Heart right ventricle (tissue), 16 donors: ENCODE measurements at regions not wholly inside any gene's neighbourhood (a gene's known extent, or its start where the extent isn't known, plus 50 kb on each side); places are given as distances from the start of the nearest gene placed in this dataset.

ENCODE experiments used
- ATAC-seq, 8 donors: fragments of 200-7000 bp; cut with Tn5 transposase; one replicate each; pipeline ENCODE4 v1.9.1; 2020; ENCODE audit warnings: mild to moderate bottlenecking in 8 of 8, moderate library complexity in 8 of 8, moderate number of reproducible peaks in 1 of 8
- DNase-seq, 2 donors: peaks; one replicate each; pipeline ENCODE4 v3.0.0-alpha.2; 2020
- H3K27ac ChIP-seq, 10 donors: fragments of 200-600 bp; sonication (generic) in 2 of 10; one replicate each; pipeline versions ENCODE4 v1.5.0 to v1.8.0; 2020 to 2022; ENCODE audit warnings: mild to moderate bottlenecking in 3 of 10
- H3K27me3 ChIP-seq, 7 donors: fragments of 200-600 bp; one replicate each; pipeline ENCODE4 v1.8.0; 2021 to 2022; ENCODE audit warnings: mild to moderate bottlenecking in 2 of 7
- H3K36me3 ChIP-seq, 9 donors: fragments of 200-600 bp; sonication (generic) in 1 of 9; one replicate each; pipeline versions ENCODE4 v1.5.0 to v1.8.0; 2020 to 2022; ENCODE audit warnings: mild to moderate bottlenecking in 2 of 9
- H3K4me1 ChIP-seq, 9 donors: fragments of 200-600 bp; sonication (generic) in 1 of 9; one replicate each; pipeline versions ENCODE4 v1.5.0 to v1.8.0; 2020 to 2022; ENCODE audit warnings: mild to moderate bottlenecking in 4 of 9
- H3K4me3 ChIP-seq, 10 donors: fragments of 200-600 bp; sonication (generic) in 2 of 10; one replicate each; pipeline versions ENCODE4 v1.5.0 to v1.8.0; 2020 to 2022; ENCODE audit warnings: mild to moderate bottlenecking in 7 of 10, moderate library complexity in 2 of 10
- H3K9me3 ChIP-seq, 11 donors: fragments of 200-600 bp in 10 of 11; sonication (generic) in 2 of 11; one replicate each; pipeline versions ENCODE4 v1.5.0 to v1.8.0; 2013 to 2022; ENCODE audit warnings: mild to moderate bottlenecking in 2 of 11, control low read depth in 1 of 11, moderate library complexity in 1 of 11
- CTCF ChIP-seq, 9 donors: fragments of 200-600 bp; sonication (generic) in 2 of 9; IDR thresholded peaks; one replicate each; pipeline versions ENCODE4 v1.5.0 to v1.8.0; 2021 to 2022; ENCODE audit warnings: antibody characterized with exemption in 9 of 9, mild to moderate bottlenecking in 5 of 9, moderate library complexity in 1 of 9
- WGBS, 2 donors: extraction: QIAGEN DNeasy Blood & Tissue Kit; methylation state at CpG; one replicate each; pipeline ENCODE4 v1.1.7; 2013; ENCODE audit warnings: inconsistent platforms in 1 of 2; 5-methylcytosine and 5-hydroxymethylcytosine counted together
- intact Hi-C, 10 donors: fragments of 100-400 bp; cut with DNase I; formaldehyde crosslinking; loops; one replicate each; pipeline versions ENCODE4 v1.11.1 to v1.14.2; 2022
- donor health status: Arrhythmogenic right ventricular cardiomyopathy.
- donor health status: ischemic (EF 13 %, LVEDD 7.1; RV severe dilation, severe dysfunction).
- donor health status: healthy with polysubstance abuse.
- donor health status: DM: no; HTN: yes; CAD: no.
- donor health status: DM: no; HTN: no; CAD: no.
- donor health status: ischemic (EF 25% LVEDD 6.9; RV normal size, moderate dysfunction).
- donor health status: ischemic (EF 25% LVEDD 5.7; RV mildly dilated, moderate dysfunction).
- donor health status: healthy.
- donor health status: DM: yes; HTN: yes; CAD: no.
- donor health status: Ischemic cardiomyopathy.
- donor health status: ischemic (EF 35%, LVEDD 5.7; RV mildly dilated, moderate dysfunction).
- donor health status: nonischemic (EF 11% LVEDD 7.7; RV severe dilation, severe dysfunction).
- donor health status: DM: yes; HTN: yes; CAD: no.
- donor health status: PGD.
- donor health status: ischemic (EF 29% LVEDD 5.4; RV normal size, mild dysfunction).
- donor health status: nonischemic (EF 23%, LVEDD 6.1; RV moderate dilation, normal function).

- H3K4me1 ChIP-seq = no peaks in the 10 kb centered on the region
- peaks cover 0 to 3% (median 0%) of the 10 kb centered on the region in 7 donors for H3K27me3 ChIP-seq
- intact Hi-C loops = no loop called here
- 56 to 59% methylated on average over 2 of the region's 2 CpGs for WGBS, 2 donors
- DNase-seq (no peak), ATAC-seq (no peak)
- H3K27ac ChIP-seq = no peak overlapping the region
- no peak for TF ChIP-seq CTCF (IDR thresholded peaks at IDR 0.05)
- H3K9me3 ChIP-seq = peaks cover 0 to 9% (median 0%) of the 10 kb centered on the region in 11 donors
- H3K4me3 ChIP-seq = no peak overlapping the region
- H3K36me3 ChIP-seq = no peaks in the 10 kb centered on the region
Measured at GRCh38 chr3:182400838-182401237, 392.5 kb upstream of the ATP11B start.

GRCh38 chr3:182404031-182404430 is 389.3 kb upstream of the ATP11B start:
- ATAC-seq = no peak
- intact Hi-C loops = no loop called here
- 74 to 80% methylated on average over 2 of the region's 2 CpGs for WGBS, 2 donors
- Histone ChIP-seq H3K27ac (no peak overlapping the region), H3K9me3 (peaks cover 0 to 9% (median 0%) of the 10 kb centered on the region in 11 donors), H3K36me3 (no peaks in the 10 kb centered on the region), H3K27me3 (no peaks in the 10 kb centered on the region), H3K4me1 (no peaks in the 10 kb centered on the region), H3K4me3 (no peak overlapping the region)
- TF ChIP-seq CTCF (IDR thresholded peaks at IDR 0.05) = no peak
- no peak for DNase-seq

DNA sequence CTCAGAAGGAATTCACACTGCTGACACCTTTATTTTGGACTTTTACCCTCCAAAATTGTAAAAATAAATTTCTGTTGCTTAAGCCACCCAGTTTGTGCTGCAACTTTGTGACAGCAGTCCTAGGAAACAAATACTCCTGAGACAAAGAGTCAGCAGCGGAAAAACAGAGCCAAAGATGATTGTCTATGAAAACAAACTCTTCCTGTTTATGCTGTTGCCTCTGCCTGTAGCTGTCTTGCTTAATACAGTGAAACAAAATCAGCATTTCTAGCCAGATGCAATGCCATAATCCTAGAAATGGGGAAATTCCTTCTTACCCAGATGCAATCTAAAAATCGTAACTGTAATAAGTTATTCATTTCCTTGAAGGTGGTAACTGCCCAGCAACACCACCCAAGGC is 387.5 kb upstream of the ATP11B start:
- TF ChIP-seq CTCF (IDR thresholded peaks at IDR 0.05) = no peak
- Histone ChIP-seq H3K4me3 (no peak overlapping the region), H3K9me3 (peaks cover 0 to 9% (median 0%) of the 10 kb centered on the region in 11 donors), H3K4me1 (no peaks in the 10 kb centered on the region), H3K27me3 (no peaks in the 10 kb centered on the region), H3K27ac (no peak overlapping the region), H3K36me3 (no peaks in the 10 kb centered on the region)
- DNase-seq (no peak), ATAC-seq (no peak)
- WGBS, 2 donors = 49 to 57% methylated on average over 2 of the region's 2 CpGs
- intact Hi-C loops = no loop called here

- H3K36me3 ChIP-seq = no peaks in the 10 kb centered on the region
- no peaks in the 10 kb centered on the region for H3K4me1 ChIP-seq
- H3K9me3 ChIP-seq = peaks cover 0 to 9% (median 0%) of the 10 kb centered on the region in 11 donors
- 82 to 86% methylated on average over 4 of the region's 4 CpGs for WGBS, 2 donors
- no peaks in the 10 kb centered on the region for H3K27me3 ChIP-seq
- intact Hi-C loops = no loop called here
- TF ChIP-seq CTCF (IDR thresholded peaks at IDR 0.05) = no peak
- H3K4me3 ChIP-seq = no peak overlapping the region
- no peak for ATAC-seq
- no peak for DNase-seq
- H3K27ac ChIP-seq = no peak overlapping the region
Measured at GRCh38 chr3:182406786-182407185, 386.5 kb upstream of the ATP11B start.
